ENCODE measurements at regions not wholly inside any gene's neighbourhood (a gene's known extent, or its start where the extent isn't known, plus 50 kb on each side); places are given as distances from the start of the nearest gene placed in this dataset.

- H3K9me3 Mint-ChIP-seq: peaks cover 4% of the 10 kb centered on the region
- H3K27ac Mint-ChIP-seq: no peak overlapping the region
- TF ChIP-seq, protein P1, sequence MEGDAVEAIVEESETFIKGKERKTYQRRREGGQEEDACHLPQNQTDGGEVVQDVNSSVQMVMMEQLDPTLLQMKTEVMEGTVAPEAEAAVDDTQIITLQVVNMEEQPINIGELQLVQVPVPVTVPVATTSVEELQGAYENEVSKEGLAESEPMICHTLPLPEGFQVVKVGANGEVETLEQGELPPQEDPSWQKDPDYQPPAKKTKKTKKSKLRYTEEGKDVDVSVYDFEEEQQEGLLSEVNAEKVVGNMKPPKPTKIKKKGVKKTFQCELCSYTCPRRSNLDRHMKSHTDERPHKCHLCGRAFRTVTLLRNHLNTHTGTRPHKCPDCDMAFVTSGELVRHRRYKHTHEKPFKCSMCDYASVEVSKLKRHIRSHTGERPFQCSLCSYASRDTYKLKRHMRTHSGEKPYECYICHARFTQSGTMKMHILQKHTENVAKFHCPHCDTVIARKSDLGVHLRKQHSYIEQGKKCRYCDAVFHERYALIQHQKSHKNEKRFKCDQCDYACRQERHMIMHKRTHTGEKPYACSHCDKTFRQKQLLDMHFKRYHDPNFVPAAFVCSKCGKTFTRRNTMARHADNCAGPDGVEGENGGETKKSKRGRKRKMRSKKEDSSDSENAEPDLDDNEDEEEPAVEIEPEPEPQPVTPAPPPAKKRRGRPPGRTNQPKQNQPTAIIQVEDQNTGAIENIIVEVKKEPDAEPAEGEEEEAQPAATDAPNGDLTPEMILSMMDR (conservative IDR thresholded peaks at IDR 0.05): no peak
- no peak for DNase-seq (ENCODE audit: extremely low spot score, unreplicated experiment)
- no peaks in the 10 kb centered on the region for H3K27me3 Mint-ChIP-seq
- H3K4me1 Mint-ChIP-seq (ENCODE audit: unreplicated experiment): peaks cover 6% of the 10 kb centered on the region
- no peaks in the 10 kb centered on the region for H3K36me3 Mint-ChIP-seq
- no peak overlapping the region for H3K4me3 Mint-ChIP-seq
Observed at GRCh38 chr9:13597004-13597403, 317.5 kb upstream of the MPDZ start.

GRCh38 chr9:13596383-13596970, 317.0 kb upstream of the MPDZ start:
- DNase-seq (ENCODE audit: extremely low spot score, unreplicated experiment): no peak
- peaks cover 4% of the 10 kb centered on the region for H3K9me3 Mint-ChIP-seq
- H3K4me3 Mint-ChIP-seq: no peak overlapping the region
- H3K4me1 Mint-ChIP-seq (ENCODE audit: unreplicated experiment): peaks cover 6% of the 10 kb centered on the region
- H3K36me3 Mint-ChIP-seq: no peaks in the 10 kb centered on the region
- TF ChIP-seq, protein P1 (conservative IDR thresholded peaks at IDR 0.05): no peak
- H3K27ac Mint-ChIP-seq: no peak overlapping the region
- H3K27me3 Mint-ChIP-seq: no peaks in the 10 kb centered on the region

DNA sequence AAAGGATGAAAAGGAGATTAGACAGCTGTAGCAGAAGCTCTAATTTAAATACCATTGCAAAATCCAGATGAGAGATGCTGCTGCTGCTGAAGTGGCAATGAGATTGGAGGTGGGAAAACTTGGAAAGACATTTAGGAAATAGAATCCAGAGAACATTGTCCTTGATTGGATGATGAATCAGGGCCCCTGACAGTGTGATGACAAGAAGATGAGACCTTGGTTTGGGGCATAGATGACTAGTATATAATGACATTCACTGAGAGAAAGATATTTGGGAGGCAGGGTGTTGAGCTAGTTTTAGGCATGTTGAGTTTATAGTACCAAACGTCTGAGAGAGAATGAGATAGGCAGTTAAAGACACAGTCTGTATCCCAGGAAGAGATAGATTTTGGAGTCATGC, 311.5 kb upstream of the MPDZ start:
- DNase-seq (ENCODE audit: extremely low spot score, unreplicated experiment): no peak
- TF ChIP-seq, protein P1 (conservative IDR thresholded peaks at IDR 0.05): no peak
- Mint-ChIP-seq H3K27me3 (no peaks in the 10 kb centered on the region), H3K4me1 (ENCODE audit: unreplicated experiment) (peaks cover 15% of the 10 kb centered on the region), H3K9me3 (no peaks in the 10 kb centered on the region), H3K4me3 (no peak overlapping the region), H3K36me3 (no peaks in the 10 kb centered on the region), H3K27ac (no peak overlapping the region)

DNA sequence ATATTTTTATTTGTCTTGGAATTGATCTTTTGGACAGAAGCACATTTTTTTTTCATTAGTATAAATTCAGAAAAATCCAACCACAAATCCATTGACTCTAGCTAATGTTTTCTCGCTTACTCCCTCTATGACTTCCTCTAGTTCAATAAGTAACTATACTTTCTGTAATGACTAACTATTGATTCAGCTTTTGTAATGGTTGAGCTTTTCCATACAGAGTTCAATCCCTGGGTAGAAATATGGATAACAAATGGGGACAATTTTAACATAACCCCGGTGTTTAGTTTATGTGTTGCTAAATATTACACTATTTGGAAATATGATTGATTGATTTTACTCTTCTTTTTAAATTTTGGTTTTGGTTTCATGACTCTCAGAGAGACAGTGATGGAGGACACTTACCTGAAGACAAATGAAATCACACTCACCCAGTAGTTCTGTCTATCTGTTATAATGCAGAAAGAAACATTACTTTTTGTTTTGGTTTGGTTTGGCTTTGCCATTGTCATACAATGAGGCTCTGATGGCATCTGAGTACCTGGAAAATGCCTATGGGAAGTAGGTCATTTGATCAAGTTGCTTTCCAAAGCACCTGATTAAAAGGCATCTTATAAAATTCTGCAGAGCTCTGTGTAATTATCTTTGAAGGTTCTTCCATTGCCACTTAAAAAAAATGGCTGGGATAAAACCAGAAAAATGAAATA, 309.7 kb upstream of the MPDZ start:
- Mint-ChIP-seq H3K4me1 (ENCODE audit: unreplicated experiment) (peaks cover 15% of the 10 kb centered on the region), H3K27ac (no peak overlapping the region), H3K36me3 (no peaks in the 10 kb centered on the region), H3K9me3 (peaks cover 4% of the 10 kb centered on the region), H3K27me3 (no peaks in the 10 kb centered on the region), H3K4me3 (no peak overlapping the region)
- TF ChIP-seq, protein P1 (conservative IDR thresholded peaks at IDR 0.05): no peak
- no peak for DNase-seq (ENCODE audit: extremely low spot score, unreplicated experiment)

DNA sequence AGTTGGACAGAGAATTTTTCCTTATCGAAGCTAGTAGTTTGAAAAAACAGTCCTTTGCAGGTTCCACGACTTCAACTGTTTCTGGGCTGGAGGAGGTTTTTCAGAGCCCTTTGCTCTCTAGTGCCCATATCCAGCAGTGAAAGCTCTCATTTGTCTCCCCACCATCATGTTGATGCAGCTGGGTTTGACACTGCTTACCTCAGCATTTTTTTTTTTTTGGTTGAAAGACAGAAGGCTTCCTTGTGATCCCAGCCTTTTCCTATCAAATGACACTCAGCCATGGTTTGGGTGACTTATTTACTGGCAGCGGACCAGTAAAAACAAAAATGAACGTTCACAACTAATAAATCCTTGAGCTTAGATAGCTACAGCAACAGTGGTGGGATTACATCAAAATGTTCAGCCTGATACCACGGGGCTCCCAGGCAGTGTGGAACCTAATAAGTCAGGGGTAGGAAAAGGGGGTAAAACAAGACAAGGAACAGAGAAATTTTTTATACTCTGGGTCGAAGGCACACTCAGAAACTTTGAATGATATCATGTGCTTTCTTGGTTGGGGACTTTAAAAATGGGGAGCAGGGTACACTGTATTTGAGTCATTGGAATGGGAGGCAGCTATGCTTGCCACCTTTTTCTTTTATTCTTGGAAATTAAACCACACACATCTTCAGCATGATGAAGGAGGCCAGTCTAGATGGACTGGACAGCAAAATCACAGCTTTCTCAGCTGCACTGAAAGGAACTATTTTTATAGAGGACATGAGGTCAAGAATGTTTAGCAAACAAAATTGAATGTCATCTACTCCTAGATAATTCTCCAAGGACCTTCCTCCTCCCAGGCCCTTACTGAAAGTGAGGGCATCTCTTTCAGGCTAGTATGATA, 308.9 kb upstream of the MPDZ start:
- peaks cover 4% of the 10 kb centered on the region for H3K9me3 Mint-ChIP-seq
- H3K4me3 Mint-ChIP-seq: no peak overlapping the region
- TF ChIP-seq, protein P1 (conservative IDR thresholded peaks at IDR 0.05): no peak
- peaks cover 15% of the 10 kb centered on the region for H3K4me1 Mint-ChIP-seq (ENCODE audit: unreplicated experiment)
- no peak for DNase-seq (ENCODE audit: extremely low spot score, unreplicated experiment)
- H3K27me3 Mint-ChIP-seq: no peaks in the 10 kb centered on the region
- no peak overlapping the region for H3K27ac Mint-ChIP-seq
- no peaks in the 10 kb centered on the region for H3K36me3 Mint-ChIP-seq
